OCI-LY3 (cell line): ENCODE measurements at regions not wholly inside any gene's neighbourhood (a gene's known extent, or its start where the extent isn't known, plus 50 kb on each side); places are given as distances from the start of the nearest gene placed in this dataset.

Source experiments
- EZH2phosphoT487 ChIP-seq: fragments of 200-600 bp; shearing (Covaris generic); IDR thresholded peaks from 2 replicates; pipeline ENCODE4 v1.6.1; 2018; ENCODE audit warnings: antibody characterized with exemption, mixed run types, low read depth
- TF ChIP-seq, protein P1 (sequence below): fragments of 200-600, 300-600 bp; sonication (generic); IDR thresholded peaks from 2 replicates; pipeline ENCODE4 v1.5.1; 2014; ENCODE audit warnings: antibody characterized with exemption, low read length, low read depth

DNA sequence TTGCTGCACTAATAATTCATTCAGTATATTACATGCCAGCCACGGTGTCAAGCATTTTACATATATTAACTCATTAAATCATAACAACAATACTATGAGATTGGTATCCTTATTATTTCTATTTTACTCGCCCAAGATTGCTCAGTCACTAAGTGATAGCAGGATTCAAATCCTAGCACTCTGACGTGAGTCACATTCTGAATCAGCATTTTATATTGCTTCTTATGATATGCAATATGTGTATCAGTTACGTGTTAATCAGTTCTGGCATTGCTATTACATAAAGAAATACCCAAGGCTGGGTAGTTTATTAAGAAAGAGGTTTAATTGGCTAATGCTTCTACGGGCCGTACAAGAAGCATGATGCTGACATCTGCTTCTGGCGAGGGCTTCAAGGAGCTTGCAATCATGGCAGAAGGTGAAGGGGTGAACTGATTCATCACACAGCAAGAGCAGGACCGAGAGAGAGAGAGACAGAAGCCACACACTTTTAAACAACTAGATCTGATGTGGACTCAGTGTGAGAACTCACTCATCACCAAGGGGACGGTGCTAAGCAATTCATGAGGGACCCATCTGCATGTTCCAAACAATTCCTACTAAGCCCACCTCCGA, 166.5 kb upstream of the TMCO5A start:
- TF ChIP-seq, protein P1, sequence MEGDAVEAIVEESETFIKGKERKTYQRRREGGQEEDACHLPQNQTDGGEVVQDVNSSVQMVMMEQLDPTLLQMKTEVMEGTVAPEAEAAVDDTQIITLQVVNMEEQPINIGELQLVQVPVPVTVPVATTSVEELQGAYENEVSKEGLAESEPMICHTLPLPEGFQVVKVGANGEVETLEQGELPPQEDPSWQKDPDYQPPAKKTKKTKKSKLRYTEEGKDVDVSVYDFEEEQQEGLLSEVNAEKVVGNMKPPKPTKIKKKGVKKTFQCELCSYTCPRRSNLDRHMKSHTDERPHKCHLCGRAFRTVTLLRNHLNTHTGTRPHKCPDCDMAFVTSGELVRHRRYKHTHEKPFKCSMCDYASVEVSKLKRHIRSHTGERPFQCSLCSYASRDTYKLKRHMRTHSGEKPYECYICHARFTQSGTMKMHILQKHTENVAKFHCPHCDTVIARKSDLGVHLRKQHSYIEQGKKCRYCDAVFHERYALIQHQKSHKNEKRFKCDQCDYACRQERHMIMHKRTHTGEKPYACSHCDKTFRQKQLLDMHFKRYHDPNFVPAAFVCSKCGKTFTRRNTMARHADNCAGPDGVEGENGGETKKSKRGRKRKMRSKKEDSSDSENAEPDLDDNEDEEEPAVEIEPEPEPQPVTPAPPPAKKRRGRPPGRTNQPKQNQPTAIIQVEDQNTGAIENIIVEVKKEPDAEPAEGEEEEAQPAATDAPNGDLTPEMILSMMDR: no peak
- TF ChIP-seq EZH2phosphoT487: no peak
